ENCODE measurements at regions not wholly inside any gene's neighbourhood (a gene's known extent, or its start where the extent isn't known, plus 50 kb on each side); places are given as distances from the start of the nearest gene placed in this dataset.

- TF ChIP-seq POLR2A (IDR thresholded peaks at IDR 0.05) (no peak), CTCF (IDR thresholded peaks at IDR 0.05) (no peak)
These were observed 257.3 kb downstream of the OGFRL1 start for GRCh38 chr6:71545905-71546304.

All from esophagus squamous epithelium (tissue), 4 donors.